Ovary (tissue), 7 donors: ENCODE measurements at regions not wholly inside any gene's neighbourhood (a gene's known extent, or its start where the extent isn't known, plus 50 kb on each side); places are given as distances from the start of the nearest gene placed in this dataset.

Experiments
- DNase-seq, 5 donors: peaks; one replicate each; pipeline ENCODE4 v3.0.0-alpha.2; 2019 to 2020
- H3K27ac ChIP-seq, 2 donors: fragments of 200-600 bp; one replicate each; pipeline versions ENCODE4 v1.5.1 to v1.8.0; 2019 to 2022
- H3K27me3 ChIP-seq: fragments of 200-600 bp; one replicate; pipeline ENCODE4 v1.8.0; 2022
- H3K36me3 ChIP-seq: fragments of 200-600 bp; sonication (generic); one replicate; pipeline ENCODE4 v1.5.1; 2019
- H3K4me1 ChIP-seq: one replicate; pipeline ENCODE4 v1.8.1; 2013; ENCODE audit warnings: mild to moderate bottlenecking, moderate library complexity; ENCODE audit not compliant: insufficient read depth
- H3K4me3 ChIP-seq: fragments of 200-600 bp; sonication (generic); one replicate; pipeline ENCODE4 v1.5.1; 2017
- H3K9me3 ChIP-seq, 2 donors: fragments of 200-600 bp in 1 of 2; sonication (generic) in 1 of 2; one replicate each; pipeline versions ENCODE4 v1.5.1 to v1.8.1; 2013 to 2019; ENCODE audit warnings: mild to moderate bottlenecking in 1 of 2, moderate library complexity in 1 of 2
- EP300 ChIP-seq: sonication (generic); formaldehyde crosslinking; IDR thresholded peaks from one replicate; pipeline ENCODE4 v1.6.1; 2017; ENCODE audit warnings: antibody characterized with exemption
- POLR2A ChIP-seq: fragments of 450-650 bp; IDR thresholded peaks from one replicate; pipeline ENCODE4 v1.6.1; 2017; ENCODE audit warnings: antibody characterized with exemption, mild to moderate bottlenecking, moderate library complexity
- WGBS, 3 donors: extraction: QIAGEN DNeasy Blood & Tissue Kit in 1 of 3; methylation state at CpG; one replicate each; pipeline versions ENCODE4 v1.1.5 to v1.1.7; 2013 to 2017; 5-methylcytosine and 5-hydroxymethylcytosine counted together
- intact Hi-C, 4 donors: fragments of 100-400 bp; cut with DNase I; formaldehyde crosslinking; loops; one replicate each; pipeline versions ENCODE4 v1.11.0 to v1.15.1; 2022 to 2023
- TF ChIP-seq, protein P1 (sequence below), 3 donors: fragments of 450-650 bp in 2 of 3; fragments of 200-600 bp in 1 of 3; IDR thresholded peaks; one replicate each; pipeline versions ENCODE4 v1.5.1 to v1.8.0; 2016 to 2022; ENCODE audit warnings: antibody characterized with exemption in 3 of 3, mild to moderate bottlenecking in 1 of 3
- donor health status: DM: no; HTN: no; CAD: no; lungs with moderate emphysema.
- donor health status: DM: no; HTN: no; CAD: no.
- donor health status: Bipolar disorder and iron deficiency.
- donor health status: DM: no; HTN: no; CAD: no.
- donor health status: DM: yes; HTN: yes; CAD: no.

DNA sequence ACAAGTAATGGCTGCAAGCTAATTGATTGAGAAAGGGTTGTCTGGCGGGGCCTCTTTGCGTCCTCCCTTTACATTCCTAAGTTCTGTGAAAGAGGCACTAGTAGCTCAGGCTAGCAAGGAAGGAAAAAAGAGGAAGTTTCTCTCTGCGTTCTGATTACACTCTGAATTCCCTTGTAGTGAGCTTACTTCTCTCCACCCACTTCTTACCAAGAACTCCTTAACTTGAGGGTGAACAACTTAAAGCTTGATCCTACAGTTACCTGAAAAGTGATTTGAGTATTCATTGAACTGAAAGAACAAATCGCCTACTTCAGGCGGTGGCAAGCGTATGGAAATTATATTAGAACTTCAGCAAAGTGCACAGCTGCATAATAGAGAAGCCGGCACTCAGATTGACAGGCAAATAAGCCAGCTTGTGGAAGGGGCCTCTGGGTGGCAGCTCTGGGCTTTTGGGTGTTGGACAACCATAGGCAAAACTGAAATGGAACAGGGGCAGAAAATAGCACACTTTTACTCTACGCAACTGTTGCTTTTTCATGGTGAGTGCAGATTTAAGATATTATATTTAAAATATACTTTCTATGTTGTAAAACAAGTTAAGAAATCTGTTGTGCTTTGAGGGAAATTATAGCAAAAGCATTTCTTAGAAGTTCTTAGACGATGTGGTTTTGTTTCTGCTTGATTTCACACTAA, 464.5 kb downstream of the USP25 start:
- Histone ChIP-seq H3K36me3 (no peaks in the 10 kb centered on the region), H3K4me3 (peak overlapping the region; percentile 46), H3K9me3 (peaks cover 0 to 3% of the 10 kb centered on the region in 2 donors), H3K4me1 (no peaks in the 10 kb centered on the region), H3K27ac (peak overlapping the region; percentile 35 to 84), H3K27me3 (no peaks in the 10 kb centered on the region)
- intact Hi-C loops, result loop anchor here in 1 of 4 donors (10.0 kb wide), 1 partner anchor 111 kb away; no protein-coding TSS in a partner anchor
- TF ChIP-seq EP300 (no peak), POLR2A (peak; percentile 9)
- peak; percentile 59 to 71 (median 67) for DNase-seq
- WGBS, 3 donors, result 1 to 2% (median 2%) methylated on average over 9 of the region's 9 CpGs

DNA sequence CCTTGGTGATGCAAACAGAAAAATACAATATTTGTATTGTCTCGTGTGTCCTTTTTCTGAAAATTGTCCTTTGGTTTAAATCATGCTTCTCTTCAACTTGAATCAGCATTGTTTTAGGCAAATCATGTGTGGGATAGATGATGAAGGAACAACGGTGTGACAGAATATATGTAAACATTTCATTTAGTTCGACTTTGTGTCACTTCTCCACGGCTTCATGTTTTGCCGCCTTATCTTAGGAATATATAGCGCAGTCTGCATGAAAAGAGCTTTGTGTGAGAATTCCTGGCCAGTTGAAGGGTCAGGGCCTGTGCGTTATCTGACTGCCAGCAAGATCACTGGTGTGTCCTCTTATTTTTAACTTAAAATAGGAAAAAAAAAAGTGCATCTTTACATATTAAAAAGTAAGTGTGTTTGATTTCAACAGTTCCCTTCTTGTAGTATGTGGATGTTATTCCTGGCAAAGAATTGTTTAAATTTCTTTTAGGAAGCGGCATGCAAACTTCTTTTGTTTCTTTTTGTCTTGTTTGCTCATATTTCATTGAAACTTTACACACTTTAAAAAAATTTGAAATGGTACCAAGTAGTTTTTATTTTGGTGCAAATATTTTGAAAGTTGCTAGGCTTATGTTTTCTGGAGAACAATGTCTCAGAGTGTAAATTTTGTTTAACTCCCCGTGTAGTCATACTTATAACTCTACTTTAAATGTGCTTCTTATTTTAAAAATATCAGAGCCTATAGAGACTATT, 465.2 kb downstream of the USP25 start:
- Histone ChIP-seq H3K27me3 (no peaks in the 10 kb centered on the region), H3K4me1 (no peaks in the 10 kb centered on the region), H3K27ac (peak overlapping the region; percentile 35 to 84), H3K36me3 (no peaks in the 10 kb centered on the region), H3K4me3 (peak overlapping the region; percentile 46), H3K9me3 (peaks cover 0 to 3% of the 10 kb centered on the region in 2 donors)
- DNase-seq, result no peak
- intact Hi-C loops, result loop anchor here in 1 of 4 donors (10.0 kb wide), 1 partner anchor 110 kb away; no protein-coding TSS in a partner anchor
- WGBS, 3 donors, result 2% methylated on average over 9 of the region's 9 CpGs
- TF ChIP-seq EP300, result no peak
- TF ChIP-seq POLR2A, result no peak
- TF ChIP-seq, protein P1, sequence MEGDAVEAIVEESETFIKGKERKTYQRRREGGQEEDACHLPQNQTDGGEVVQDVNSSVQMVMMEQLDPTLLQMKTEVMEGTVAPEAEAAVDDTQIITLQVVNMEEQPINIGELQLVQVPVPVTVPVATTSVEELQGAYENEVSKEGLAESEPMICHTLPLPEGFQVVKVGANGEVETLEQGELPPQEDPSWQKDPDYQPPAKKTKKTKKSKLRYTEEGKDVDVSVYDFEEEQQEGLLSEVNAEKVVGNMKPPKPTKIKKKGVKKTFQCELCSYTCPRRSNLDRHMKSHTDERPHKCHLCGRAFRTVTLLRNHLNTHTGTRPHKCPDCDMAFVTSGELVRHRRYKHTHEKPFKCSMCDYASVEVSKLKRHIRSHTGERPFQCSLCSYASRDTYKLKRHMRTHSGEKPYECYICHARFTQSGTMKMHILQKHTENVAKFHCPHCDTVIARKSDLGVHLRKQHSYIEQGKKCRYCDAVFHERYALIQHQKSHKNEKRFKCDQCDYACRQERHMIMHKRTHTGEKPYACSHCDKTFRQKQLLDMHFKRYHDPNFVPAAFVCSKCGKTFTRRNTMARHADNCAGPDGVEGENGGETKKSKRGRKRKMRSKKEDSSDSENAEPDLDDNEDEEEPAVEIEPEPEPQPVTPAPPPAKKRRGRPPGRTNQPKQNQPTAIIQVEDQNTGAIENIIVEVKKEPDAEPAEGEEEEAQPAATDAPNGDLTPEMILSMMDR (IDR thresholded peaks at IDR 0.05), result no peak

DNA sequence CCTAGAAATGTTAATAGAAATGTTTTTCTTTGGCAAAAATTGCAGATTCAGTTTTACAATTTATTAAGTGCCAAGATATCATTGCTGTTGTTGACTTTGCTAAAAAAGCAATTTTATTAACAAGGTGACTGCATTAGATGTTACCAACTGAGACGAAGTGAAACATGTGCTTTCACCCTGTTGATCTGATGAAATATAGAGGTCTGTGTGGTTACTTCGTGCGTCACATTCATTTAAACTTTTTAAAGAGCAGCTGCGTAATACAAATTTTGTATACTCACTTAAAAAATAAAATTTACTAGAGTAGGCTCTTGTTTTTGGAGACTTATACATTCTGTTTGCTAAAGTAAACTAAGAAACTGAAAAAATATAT, 465.7 kb downstream of the USP25 start:
- no peaks in the 10 kb centered on the region for H3K27me3 ChIP-seq
- H3K4me3 ChIP-seq, result peak overlapping the region; percentile 46
- no peaks in the 10 kb centered on the region for H3K36me3 ChIP-seq
- TF ChIP-seq POLR2A, result no peak
- TF ChIP-seq, protein P1 (IDR thresholded peaks at IDR 0.05), result no peak
- no peak for TF ChIP-seq EP300
- peaks cover 0 to 3% of the 10 kb centered on the region in 2 donors for H3K9me3 ChIP-seq
- intact Hi-C loops, result loop anchor here in 1 of 4 donors (10.0 kb wide), 1 partner anchor 109 kb away; no protein-coding TSS in a partner anchor
- H3K27ac ChIP-seq, result peak overlapping the region; percentile 39 to 84
- DNase-seq, result no peak
- WGBS, 3 donors, result 3 to 4% (median 4%) methylated on average over 4 of the region's 4 CpGs
- no peaks in the 10 kb centered on the region for H3K4me1 ChIP-seq

DNA sequence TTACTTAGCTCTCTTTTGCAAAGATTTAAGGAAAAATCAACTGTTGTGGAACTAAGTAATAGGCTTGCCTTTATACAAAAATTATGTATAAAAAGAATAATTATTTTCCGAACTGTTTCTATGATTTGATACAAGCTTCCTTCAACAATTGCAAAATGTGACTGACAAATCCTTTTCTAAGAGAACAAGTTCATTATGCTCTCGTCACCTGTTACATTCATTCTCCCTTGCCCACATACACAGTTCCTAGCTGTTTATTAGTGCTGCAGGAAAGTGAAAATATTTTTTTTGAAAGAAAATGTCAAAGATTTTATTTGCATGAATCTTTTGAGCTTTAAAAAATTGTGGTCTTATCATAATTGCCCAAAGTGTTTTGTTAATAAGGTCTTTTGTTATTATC, 466.2 kb downstream of the USP25 start:
- 4 to 13% (median 5%) methylated on average over 2 of the region's 2 CpGs for WGBS, 3 donors

More for the DNA sequence above, 466.2 kb downstream of the USP25 start:
- TF ChIP-seq EP300, result no peak
- no peak for TF ChIP-seq POLR2A
- TF ChIP-seq, protein P1 (IDR thresholded peaks at IDR 0.05), result no peak
- Histone ChIP-seq H3K9me3 (peaks cover 0 to 3% of the 10 kb centered on the region in 2 donors), H3K27me3 (no peaks in the 10 kb centered on the region), H3K27ac (peak overlapping the region; percentile 39 to 84), H3K36me3 (no peaks in the 10 kb centered on the region), H3K4me3 (peak overlapping the region; percentile 46), H3K4me1 (no peaks in the 10 kb centered on the region)
- DNase-seq, result no peak
- intact Hi-C loops, result loop anchor here in 1 of 4 donors (10.0 kb wide), 1 partner anchor 109 kb away; no protein-coding TSS in a partner anchor
